ENCODE measurements at regions not wholly inside any gene's neighbourhood (a gene's known extent, or its start where the extent isn't known, plus 50 kb on each side); places are given as distances from the start of the nearest gene placed in this dataset.

DNA sequence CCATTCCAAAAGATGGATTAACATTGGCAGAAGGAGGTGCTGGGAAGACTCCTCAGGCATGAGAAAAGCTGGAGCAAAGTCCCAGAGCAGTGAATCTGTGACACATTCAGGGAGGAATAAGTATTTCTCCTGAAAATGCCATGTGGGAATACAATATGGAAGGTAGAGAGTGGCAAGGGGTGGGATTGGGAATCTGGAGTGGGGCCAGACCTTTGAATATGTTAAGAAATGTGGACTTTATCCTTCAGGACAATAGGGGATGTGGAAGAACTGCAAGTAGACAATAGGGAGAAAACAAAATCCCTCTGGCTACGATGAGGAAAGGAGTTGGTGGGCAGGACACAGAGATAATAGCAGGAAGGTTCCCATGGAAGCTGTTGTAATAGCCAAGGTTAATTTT, 305.6 kb upstream of the TGFBR2 start:
- TF ChIP-seq CTCF (IDR thresholded peaks at IDR 0.05; ENCODE audit: low read depth, low read length, poor library complexity, severe bottlenecking) (no peak), EZH2phosphoT487 (IDR thresholded peaks at IDR 0.05; ENCODE audit: borderline replicate concordance, low read length) (no peak)

Measured in DOHH2 (cell line).